GM12878 (cell line): ENCODE measurements at regions not wholly inside any gene's neighbourhood (a gene's known extent, or its start where the extent isn't known, plus 50 kb on each side); places are given as distances from the start of the nearest gene placed in this dataset.

Experiments
- ATAC-seq: fragments of 200-7000 bp; cut with Tn5 transposase; 3 replicates; pipeline ENCODE4 v1.9.1; 2020; ENCODE audit warnings: mild to moderate bottlenecking, moderate library complexity
- BruUV-seq: library from RNA; stranded (reverse); fragments of 400-500 nt; replicated peaks from 2 replicates; lab custom pipeline; 2021; lab: Mats Ljungman, UMichigan
- CTCF ChIA-PET: fragments of 300-600 bp; sonication (Branson Sonifier 250); formaldehyde crosslinking; extraction: SDS; loops from one replicate; lab custom pipeline; 2021; ENCODE audit warnings: inconsistent platforms; lab: Yijun Ruan, JAX
- POLR2A ChIA-PET: fragments of 350-600 bp; formaldehyde crosslinking; extraction: SDS; loops from one replicate; lab custom pipeline; 2021; ENCODE audit warnings: inconsistent platforms; lab: Charles Lee
- RAD21 ChIA-PET: fragments of 300-600 bp; sonication (Branson Sonifier 250); formaldehyde crosslinking; loops from one replicate; lab custom pipeline; 2023; ENCODE audit warnings: antibody characterized with exemption; ENCODE audit not compliant: unreplicated experiment; lab: Charles Lee
- SMC1A ChIA-PET: fragments of 300-600 bp; sonication (Branson Sonifier 250); formaldehyde crosslinking; loops from one replicate; lab custom pipeline; 2023; ENCODE audit not compliant: unreplicated experiment, uncharacterized antibody; lab: Charles Lee
- DNase-seq: peaks from one replicate; pipeline ENCODE4 v3.0.0-alpha.2; 2011; ENCODE audit warnings: low read depth, low spot score
- FAIRE-seq: peaks from 3 replicates; lab custom pipeline; 2011; peaks lifted over from hg19 to GRCh38; lab: Jason Lieb, UNC
- H2AFZ ChIP-seq: 2 replicates; pipeline ENCODE4 v1.6.0; 2011; ENCODE audit warnings: low read depth, low read length, control low read depth; ENCODE audit not compliant: control insufficient read depth
- H3K27ac ChIP-seq: 2 replicates; pipeline ENCODE4 v1.5.1; 2011; ENCODE audit warnings: control low read depth; ENCODE audit not compliant: control insufficient read depth, insufficient read depth
- H3K27me3 ChIP-seq, 2 experiments: replicated peaks in 1 of 2; 2 replicates each; pipeline versions ENCODE4 v1.6.0 to v1.6.1; 2011; ENCODE audit warnings: low read length in 1 of 2; ENCODE audit not compliant: control insufficient read depth in 2 of 2, insufficient read depth in 2 of 2
- H3K36me3 ChIP-seq, 2 experiments: 2 replicates each; pipeline ENCODE4 v1.5.1; 2011; ENCODE audit warnings: low read length in 1 of 2; ENCODE audit not compliant: control insufficient read depth in 2 of 2, insufficient read depth in 2 of 2
- H3K4me1 ChIP-seq: 2 replicates; pipeline ENCODE4 v1.6.1; 2011; ENCODE audit warnings: mild to moderate bottlenecking, low read length, moderate library complexity, mixed read lengths; ENCODE audit not compliant: control insufficient read depth, insufficient read depth
- H3K4me2 ChIP-seq: 2 replicates; pipeline ENCODE4 v1.6.0; 2011; ENCODE audit warnings: control low read depth; ENCODE audit not compliant: control insufficient read depth, insufficient read depth
- H3K4me3 ChIP-seq: fragments of 200-600 bp; sonication (generic); 2 replicates; pipeline ENCODE4 v1.5.1; 2016
- H3K79me2 ChIP-seq: 2 replicates; pipeline ENCODE4 v1.6.0; 2011; ENCODE audit warnings: low read length; ENCODE audit not compliant: control insufficient read depth, insufficient read depth
- H3K9ac ChIP-seq: 2 replicates; pipeline ENCODE4 v1.8.0; 2011; ENCODE audit warnings: low read length, control low read depth, mixed read lengths; ENCODE audit not compliant: control insufficient read depth, insufficient read depth
- H3K9me3 ChIP-seq: replicated peaks from 3 replicates; pipeline ENCODE4 v1.5.1; 2011; ENCODE audit warnings: mild to moderate bottlenecking, low read length; ENCODE audit not compliant: control insufficient read depth, insufficient read depth
- H4K20me1 ChIP-seq: 2 replicates; pipeline ENCODE4 v1.6.0; 2011; ENCODE audit not compliant: control insufficient read depth, insufficient read depth
- ASH2L ChIP-seq: fragments of 300-600, 200-600 bp; sonication (generic); IDR thresholded peaks from 2 replicates; pipeline ENCODE4 v1.6.1; 2017; ENCODE audit warnings: low read depth, mild to moderate bottlenecking, borderline replicate concordance
- BMI1 ChIP-seq: fragments of 450-650 bp; IDR thresholded peaks from 2 replicates; pipeline ENCODE4 v1.6.1; 2016; ENCODE audit warnings: mild to moderate bottlenecking, moderate library complexity, borderline replicate concordance
- HDAC2 ChIP-seq: fragments of 200-600 bp; sonication (generic); IDR thresholded peaks from 2 replicates; pipeline ENCODE4 v1.6.1; 2017
- JUND ChIP-seq: IDR thresholded peaks from 2 replicates; pipeline ENCODE4 v1.6.1; 2012; ENCODE audit warnings: low read depth, mild to moderate bottlenecking, low read length, improper control_type of control experiment, moderate library complexity
- KAT2A ChIP-seq: conservative IDR thresholded peaks from 2 replicates; pipeline ENCODE4 v1.6.1; 2011; ENCODE audit warnings: low read depth, low read length; ENCODE audit not compliant: control insufficient read depth
- MEF2A ChIP-seq: IDR thresholded peaks from 2 replicates; pipeline ENCODE4 v1.6.1; 2011; ENCODE audit warnings: low read depth, mild to moderate bottlenecking, low read length, moderate library complexity; ENCODE audit not compliant: insufficient read depth
- MXI1 ChIP-seq: fragments of 150-350 bp; IDR thresholded peaks from 2 replicates; pipeline ENCODE4 v1.6.1; 2011; ENCODE audit warnings: low read depth, mild to moderate bottlenecking, inconsistent platforms, low read length, improper control_type of control experiment
- MYB ChIP-seq: fragments of 150-350 bp; IDR thresholded peaks from 2 replicates; pipeline ENCODE4 v1.6.1; 2014; ENCODE audit warnings: mild to moderate bottlenecking, low read depth, low read length, borderline replicate concordance
- NR2C1 ChIP-seq: fragments of 450-650 bp; IDR thresholded peaks from 2 replicates; pipeline ENCODE4 v1.6.1; 2017; ENCODE audit warnings: antibody characterized with exemption, mild to moderate bottlenecking, moderate library complexity
- POU2F2 ChIP-seq: IDR thresholded peaks from 3 replicates; pipeline ENCODE4 v1.6.1; 2011; ENCODE audit warnings: low read depth, mild to moderate bottlenecking, low read length, borderline replicate concordance
- RAD21 ChIP-seq: IDR thresholded peaks from 2 replicates; pipeline ENCODE4 v1.6.1; 2011; ENCODE audit warnings: mild to moderate bottlenecking, low read depth, low read length, moderate library complexity; ENCODE audit not compliant: insufficient read depth
- SMAD5 ChIP-seq: IDR thresholded peaks from 2 replicates; pipeline ENCODE4 v1.6.1; 2016; ENCODE audit warnings: antibody characterized with exemption, low read depth
- SUZ12 ChIP-seq: fragments of 200-600 bp; sonication (generic); IDR thresholded peaks from one replicate; pipeline ENCODE4 v1.6.1; 2018; ENCODE audit warnings: antibody characterized with exemption, mild to moderate bottlenecking; ENCODE audit not compliant: unreplicated experiment
- TAF1 ChIP-seq: IDR thresholded peaks from 2 replicates; pipeline ENCODE4 v1.6.1; 2011; ENCODE audit warnings: mild to moderate bottlenecking, low read depth, low read length, borderline replicate concordance
- TARDBP ChIP-seq: IDR thresholded peaks from 2 replicates; pipeline ENCODE4 v1.6.1; 2016; ENCODE audit warnings: borderline replicate concordance
- WGBS: methylation state at CpG from one replicate; pipeline ENCODE4 v1.1.6; 2016; ENCODE audit warnings: low lambda C conversion rate; ENCODE audit not compliant: insufficient replicate concordance, insufficient coverage; ENCODE audit errors: missing lambda C conversion rate; 5-methylcytosine and 5-hydroxymethylcytosine counted together
- in situ Hi-C: fragments of 300-500 bp; cut with MboI; formaldehyde crosslinking; loops from 9 replicates; pipeline ENCODE4 v1.14.3; 2018; ENCODE audit warnings: mixed read lengths
- intact Hi-C: fragments of 100-400 bp; cut with micrococcal nuclease; formaldehyde crosslinking; loops from one replicate; pipeline ENCODE4 v1.14.2; 2022; ENCODE audit not compliant: unreplicated experiment
- TF ChIP-seq, protein P1 (sequence below): fragments of 450-650 bp; IDR thresholded peaks from 2 replicates; pipeline ENCODE4 v1.6.1; 2016; ENCODE audit warnings: mild to moderate bottlenecking
- TF ChIP-seq, protein P2 (sequence below): IDR thresholded peaks from 2 replicates; pipeline ENCODE4 v1.6.1; 2012; ENCODE audit warnings: low read depth, low read length, improper control_type of control experiment
- TF ChIP-seq, protein P3 (sequence below): fragments of 450-650 bp; IDR thresholded peaks from 2 replicates; pipeline ENCODE4 v1.6.1; 2017; ENCODE audit warnings: mild to moderate bottlenecking

DNA sequence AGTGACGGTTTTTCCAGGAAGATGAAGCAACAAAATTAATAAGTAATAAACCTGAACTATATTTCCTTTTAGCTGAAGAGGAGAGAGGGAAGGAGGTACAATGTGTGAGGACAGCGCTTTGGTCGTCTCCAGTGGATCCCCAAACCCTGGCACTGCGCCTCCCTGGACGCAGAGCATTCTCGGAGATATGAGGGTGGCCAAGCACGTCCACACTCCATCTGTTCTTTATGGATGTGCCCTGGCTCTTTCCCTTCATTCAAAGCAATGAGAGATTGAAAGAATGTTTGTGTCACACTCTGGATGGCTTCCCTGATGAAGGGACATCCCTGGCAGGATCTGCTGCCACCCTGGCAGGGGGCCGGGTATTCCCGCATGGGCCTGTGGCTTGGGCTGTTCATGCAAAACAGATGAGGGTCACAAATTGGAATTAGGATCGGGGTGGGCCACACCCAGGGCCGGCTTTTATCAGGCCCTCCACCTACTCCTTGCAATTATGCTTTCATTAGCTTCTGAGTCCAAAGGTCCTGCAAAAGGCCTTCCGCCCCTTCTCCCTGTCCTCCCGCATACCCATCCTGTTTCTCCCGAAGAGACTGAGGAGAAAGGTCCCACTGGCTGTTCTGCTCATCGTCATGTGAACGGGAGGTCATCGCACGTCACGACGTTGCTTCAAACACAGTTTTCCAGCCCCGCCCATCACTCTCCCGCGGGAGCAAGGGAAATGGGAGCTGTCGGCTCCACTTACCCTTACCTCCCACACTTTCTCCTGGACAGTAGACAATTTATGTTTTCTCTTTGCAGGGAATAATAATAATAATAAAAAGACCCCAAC lies 286.1 kb upstream of the IRX4 start (continued):
- TF ChIP-seq, protein P1, sequence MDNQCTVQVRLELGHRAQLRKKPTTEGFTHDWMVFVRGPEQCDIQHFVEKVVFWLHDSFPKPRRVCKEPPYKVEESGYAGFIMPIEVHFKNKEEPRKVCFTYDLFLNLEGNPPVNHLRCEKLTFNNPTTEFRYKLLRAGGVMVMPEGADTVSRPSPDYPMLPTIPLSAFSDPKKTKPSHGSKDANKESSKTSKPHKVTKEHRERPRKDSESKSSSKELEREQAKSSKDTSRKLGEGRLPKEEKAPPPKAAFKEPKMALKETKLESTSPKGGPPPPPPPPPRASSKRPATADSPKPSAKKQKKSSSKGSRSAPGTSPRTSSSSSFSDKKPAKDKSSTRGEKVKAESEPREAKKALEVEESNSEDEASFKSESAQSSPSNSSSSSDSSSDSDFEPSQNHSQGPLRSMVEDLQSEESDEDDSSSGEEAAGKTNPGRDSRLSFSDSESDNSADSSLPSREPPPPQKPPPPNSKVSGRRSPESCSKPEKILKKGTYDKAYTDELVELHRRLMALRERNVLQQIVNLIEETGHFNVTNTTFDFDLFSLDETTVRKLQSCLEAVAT: no peak
- TF ChIP-seq, all 136 proteins: peak for 0

DNA sequence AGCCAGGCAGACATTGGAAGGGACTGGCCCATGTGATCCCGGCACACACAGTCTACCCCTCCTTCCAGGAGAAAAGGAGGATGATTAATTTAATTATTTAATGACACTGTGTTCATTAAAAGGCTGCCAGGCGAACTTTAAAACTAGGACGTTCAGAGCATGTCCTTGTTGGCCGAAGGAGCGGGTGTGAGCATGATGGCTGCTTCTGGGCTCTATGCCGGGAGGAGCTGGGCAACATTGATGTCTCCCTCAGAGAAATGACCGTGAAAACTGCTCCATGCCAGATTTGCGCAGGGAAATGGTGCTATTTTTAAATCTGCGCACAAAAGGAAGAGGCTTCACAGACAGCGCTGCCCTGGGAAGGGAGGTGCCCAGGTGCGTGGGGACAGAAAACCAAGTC lies 284.9 kb upstream of the IRX4 start:
- H3K4me2 ChIP-seq: no peak overlapping the region
- CTCF ChIA-PET: no interaction called here
- SMC1A ChIA-PET: no interaction called here
- FAIRE-seq (no peak), DNase-seq (no peak), ATAC-seq (no peak)
- no peaks in the 10 kb centered on the region for H3K36me3 ChIP-seq
- RAD21 ChIA-PET: no interaction called here
- 38% methylated on average over 11 of the region's 11 CpGs for WGBS
- H2AFZ ChIP-seq: no peak overlapping the region
- H3K27ac ChIP-seq: no peak overlapping the region
- no peak overlapping the region for H3K9ac ChIP-seq
- intact Hi-C loops: no loop called here
- no peaks in the 10 kb centered on the region for H4K20me1 ChIP-seq
- no peak overlapping the region for H3K4me3 ChIP-seq
- no TSS peak for BruUV-seq
- POLR2A ChIA-PET: no interaction called here
- no peaks in the 10 kb centered on the region for H3K79me2 ChIP-seq
- no peaks in the 10 kb centered on the region for H3K27me3 ChIP-seq
- H3K4me1 ChIP-seq: no peaks in the 10 kb centered on the region
- in situ Hi-C loops: no loop called here
- H3K9me3 ChIP-seq: no peaks in the 10 kb centered on the region; the same call in 2 of the 3 replicates
- TF ChIP-seq SUZ12: no peak
- TF ChIP-seq, protein P2, sequence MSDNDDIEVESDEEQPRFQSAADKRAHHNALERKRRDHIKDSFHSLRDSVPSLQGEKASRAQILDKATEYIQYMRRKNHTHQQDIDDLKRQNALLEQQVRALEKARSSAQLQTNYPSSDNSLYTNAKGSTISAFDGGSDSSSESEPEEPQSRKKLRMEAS: no peak
- no peak for TF ChIP-seq KAT2A
- no peak for TF ChIP-seq JUND
- no peak for TF ChIP-seq HDAC2
- TF ChIP-seq BMI1: no peak
- TF ChIP-seq, protein P3, sequence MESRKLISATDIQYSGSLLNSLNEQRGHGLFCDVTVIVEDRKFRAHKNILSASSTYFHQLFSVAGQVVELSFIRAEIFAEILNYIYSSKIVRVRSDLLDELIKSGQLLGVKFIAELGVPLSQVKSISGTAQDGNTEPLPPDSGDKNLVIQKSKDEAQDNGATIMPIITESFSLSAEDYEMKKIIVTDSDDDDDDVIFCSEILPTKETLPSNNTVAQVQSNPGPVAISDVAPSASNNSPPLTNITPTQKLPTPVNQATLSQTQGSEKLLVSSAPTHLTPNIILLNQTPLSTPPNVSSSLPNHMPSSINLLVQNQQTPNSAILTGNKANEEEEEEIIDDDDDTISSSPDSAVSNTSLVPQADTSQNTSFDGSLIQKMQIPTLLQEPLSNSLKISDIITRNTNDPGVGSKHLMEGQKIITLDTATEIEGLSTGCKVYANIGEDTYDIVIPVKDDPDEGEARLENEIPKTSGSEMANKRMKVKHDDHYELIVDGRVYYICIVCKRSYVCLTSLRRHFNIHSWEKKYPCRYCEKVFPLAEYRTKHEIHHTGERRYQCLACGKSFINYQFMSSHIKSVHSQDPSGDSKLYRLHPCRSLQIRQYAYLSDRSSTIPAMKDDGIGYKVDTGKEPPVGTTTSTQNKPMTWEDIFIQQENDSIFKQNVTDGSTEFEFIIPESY: no peak
- TF ChIP-seq MYB: no peak
- no peak for TF ChIP-seq POU2F2
- TF ChIP-seq NR2C1: no peak
- no peak for TF ChIP-seq SMAD5
- no peak for TF ChIP-seq TAF1
- TF ChIP-seq MXI1: no peak
- no peak for TF ChIP-seq MEF2A
- TF ChIP-seq ASH2L: no peak
- no peak for TF ChIP-seq TARDBP
- no peak for TF ChIP-seq RAD21
